LNCAP (cell line): ENCODE measurements at regions not wholly inside any gene's neighbourhood (a gene's known extent, or its start where the extent isn't known, plus 50 kb on each side); places are given as distances from the start of the nearest gene placed in this dataset.

Experiments used
- CTCF ChIP-seq: fragments of 450-650 bp; IDR thresholded peaks from 2 replicates; pipeline ENCODE4 v1.5.1; 2017; ENCODE audit warnings: mild to moderate bottlenecking

DNA sequence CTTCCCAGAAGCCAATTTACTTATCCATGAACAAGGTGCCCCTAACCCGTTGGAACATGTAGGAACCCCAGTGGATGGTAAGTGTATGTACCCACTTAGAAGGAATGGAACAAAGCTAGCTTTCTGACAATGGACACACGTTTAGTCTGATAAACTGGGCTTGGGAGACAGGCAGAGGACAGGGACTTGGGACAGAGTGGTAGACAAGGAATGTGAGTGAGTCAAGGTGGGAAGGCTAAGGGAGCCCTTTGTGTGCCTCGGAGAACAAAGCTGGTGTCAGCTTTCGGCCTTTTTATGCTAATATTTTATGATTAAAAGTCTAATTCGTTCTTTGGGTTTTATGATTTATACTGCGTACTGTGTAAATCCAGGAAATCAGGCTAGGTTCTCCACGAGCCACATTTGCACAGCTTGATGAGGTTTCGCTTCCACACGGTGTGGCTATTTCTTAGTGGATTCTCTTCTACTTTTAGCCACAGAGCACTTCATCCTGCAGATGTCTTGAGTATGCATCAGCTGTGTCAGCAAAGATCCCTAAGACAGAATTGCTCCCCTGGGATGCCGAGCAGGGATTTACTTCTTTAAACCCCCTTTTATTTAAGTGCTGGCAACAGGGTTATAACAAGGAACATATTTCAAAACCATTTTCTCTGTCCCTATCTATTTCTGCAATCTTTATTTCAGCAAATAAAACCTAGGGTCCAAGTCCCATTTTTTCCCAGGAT lies 258.5 kb downstream of the DLEU7 start:
- no peak for TF ChIP-seq CTCF

GRCh38 chr13:50585674-50586413 lies 257.6 kb downstream of the DLEU7 start:
- TF ChIP-seq CTCF = no peak

DNA sequence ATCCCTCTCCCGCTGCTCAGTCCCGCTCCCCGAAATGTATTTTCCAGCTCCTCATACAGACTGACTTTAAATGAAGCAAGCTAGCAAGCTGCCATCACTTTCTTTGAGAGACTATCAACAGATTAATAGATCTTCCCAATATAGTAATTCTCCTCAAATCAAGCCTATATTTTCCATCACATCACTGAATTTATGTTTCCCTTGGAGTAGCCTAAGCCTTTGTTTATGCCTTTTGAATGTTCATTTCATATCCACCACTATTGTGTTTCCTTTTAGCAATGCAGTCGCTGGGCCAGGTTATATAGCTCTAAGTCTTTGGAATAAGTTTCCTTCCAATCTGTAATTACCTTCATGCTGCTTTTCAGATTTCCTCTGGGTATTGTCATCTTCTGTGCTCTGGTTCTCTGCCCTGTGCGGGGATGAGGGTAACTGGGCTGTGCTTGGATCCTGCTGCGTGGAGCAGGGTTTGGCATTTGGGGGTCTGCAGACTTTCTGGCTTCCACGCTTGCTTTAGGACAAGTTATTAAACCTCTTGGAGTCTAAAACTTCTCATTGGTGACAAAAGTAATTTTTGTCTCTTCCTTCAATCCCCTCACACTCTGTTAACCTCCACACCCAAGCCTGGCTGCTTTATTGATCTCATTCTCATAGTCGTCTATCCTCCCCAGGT lies 256.9 kb downstream of the DLEU7 start:
- TF ChIP-seq CTCF = no peak

- TF ChIP-seq CTCF = no peak
Measured at GRCh38 chr13:50587115-50587514, 256.4 kb downstream of the DLEU7 start.

DNA sequence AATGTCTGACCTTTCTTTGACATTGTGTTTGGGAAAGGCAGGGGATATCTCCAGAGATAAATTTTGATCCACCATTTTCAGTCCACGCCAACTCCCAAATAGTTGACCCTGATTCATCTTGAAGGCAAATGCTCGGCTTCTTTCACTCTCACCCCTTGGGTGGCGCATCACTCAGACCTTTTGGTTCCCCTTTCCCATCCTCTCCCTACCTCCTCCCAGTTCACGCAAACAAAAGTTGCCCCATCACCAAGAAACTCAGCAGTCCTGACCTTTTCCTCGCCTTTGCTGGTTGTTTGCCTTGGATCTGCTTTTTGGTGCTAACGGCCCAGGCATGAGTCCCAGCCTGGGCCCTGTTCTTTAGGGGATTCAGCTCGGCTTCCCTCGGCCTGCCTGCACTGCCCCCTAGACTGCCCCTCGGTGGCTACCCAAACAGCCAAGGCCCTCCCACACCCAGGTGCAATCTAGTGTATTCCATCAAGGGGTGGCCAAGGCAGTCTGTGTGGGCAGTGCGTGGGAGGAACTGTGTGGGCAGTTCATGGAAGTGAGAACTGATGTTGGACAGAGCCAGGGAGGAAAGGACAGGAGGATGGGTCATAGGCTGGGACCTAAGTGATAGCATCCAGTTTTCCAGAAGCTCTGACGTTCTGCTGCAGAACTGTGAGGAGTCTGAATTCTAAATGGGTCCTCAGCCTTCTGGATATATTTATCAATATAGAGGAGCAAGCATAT lies 255.7 kb downstream of the DLEU7 start:
- no peak for TF ChIP-seq CTCF

DNA sequence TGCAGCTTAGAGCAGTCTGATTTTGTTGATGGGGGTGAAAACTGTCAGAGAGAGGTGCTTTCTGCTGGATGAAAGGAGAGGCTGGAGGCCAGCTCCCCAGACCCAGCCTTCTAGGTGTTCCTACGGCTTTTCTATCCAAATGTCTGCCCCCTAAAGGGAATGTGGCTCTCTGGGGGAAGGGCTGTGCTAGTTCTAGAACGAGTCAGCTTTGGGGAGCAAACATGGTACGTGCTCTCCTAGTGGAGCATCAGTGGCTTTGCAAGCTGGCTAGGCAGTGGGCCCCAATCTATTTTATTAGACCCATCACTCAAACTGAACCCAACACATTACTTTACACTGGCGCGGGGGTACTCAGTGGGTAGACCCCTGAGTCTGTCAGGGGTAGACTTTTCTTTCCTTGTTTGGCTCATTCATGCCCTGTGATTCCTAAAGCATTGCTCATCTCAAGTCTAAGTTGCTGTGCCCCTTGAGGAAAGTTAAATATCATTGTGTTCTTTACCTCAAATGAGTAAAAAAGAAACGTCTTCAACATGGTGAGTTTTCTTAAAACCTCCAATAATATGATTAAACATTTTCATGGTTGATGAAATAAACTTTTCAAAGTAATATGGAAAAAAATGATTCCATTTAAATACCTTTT lies 254.9 kb downstream of the DLEU7 start:
- no peak for TF ChIP-seq CTCF

- no peak for TF ChIP-seq CTCF
Measured at GRCh38 chr13:50589139-50589538, 254.4 kb downstream of the DLEU7 start.
